ENCODE measurements at regions not wholly inside any gene's neighbourhood (a gene's known extent, or its start where the extent isn't known, plus 50 kb on each side); places are given as distances from the start of the nearest gene placed in this dataset.

GRCh38 chr2:160649698-160650097 lies 156.1 kb upstream of the RBMS1 start:
- TF ChIP-seq CTCF (IDR thresholded peaks at IDR 0.05; ENCODE audit: low read depth, low read length): no peak
- DNase-seq (ENCODE audit: extremely low read depth, low read depth): no peak

GRCh38 chr2:160650196-160651118 lies 156.8 kb upstream of the RBMS1 start:
- no peak for TF ChIP-seq CTCF (IDR thresholded peaks at IDR 0.05; ENCODE audit: low read depth, low read length)
- no peak for DNase-seq (ENCODE audit: extremely low read depth, low read depth)

- TF ChIP-seq CTCF (IDR thresholded peaks at IDR 0.05; ENCODE audit: low read depth, low read length): no peak
- no peak for DNase-seq (ENCODE audit: extremely low read depth, low read depth)
Measured at GRCh38 chr2:160651416-160652200, 158.0 kb upstream of the RBMS1 start.

- no peak for DNase-seq (ENCODE audit: extremely low read depth, low read depth)
- no peak for TF ChIP-seq CTCF (IDR thresholded peaks at IDR 0.05; ENCODE audit: low read depth, low read length)
Measured at GRCh38 chr2:160652236-160652635, 158.6 kb upstream of the RBMS1 start.

- no peak for TF ChIP-seq CTCF (IDR thresholded peaks at IDR 0.05; ENCODE audit: low read depth, low read length)
- DNase-seq (ENCODE audit: extremely low read depth, low read depth): peak; percentile 76
Measured at GRCh38 chr2:160657196-160657595, 163.6 kb upstream of the RBMS1 start.

- TF ChIP-seq CTCF (IDR thresholded peaks at IDR 0.05; ENCODE audit: low read depth, low read length): no peak
- DNase-seq (ENCODE audit: extremely low read depth, low read depth): no peak
Measured at GRCh38 chr2:160658851-160659250, 165.2 kb upstream of the RBMS1 start.

- TF ChIP-seq CTCF (IDR thresholded peaks at IDR 0.05; ENCODE audit: low read depth, low read length): no peak
Measured at GRCh38 chr2:160660741-160661140, 167.1 kb upstream of the RBMS1 start.

More at GRCh38 chr2:160660741-160661140, 167.1 kb upstream of the RBMS1 start:
- DNase-seq (ENCODE audit: extremely low read depth, low read depth): no peak
